ENCODE measurements at regions not wholly inside any gene's neighbourhood (a gene's known extent, or its start where the extent isn't known, plus 50 kb on each side); places are given as distances from the start of the nearest gene placed in this dataset.
A peak's percentile ranks its signal among the peaks of the same experiment; 100 is the strongest.

DNA sequence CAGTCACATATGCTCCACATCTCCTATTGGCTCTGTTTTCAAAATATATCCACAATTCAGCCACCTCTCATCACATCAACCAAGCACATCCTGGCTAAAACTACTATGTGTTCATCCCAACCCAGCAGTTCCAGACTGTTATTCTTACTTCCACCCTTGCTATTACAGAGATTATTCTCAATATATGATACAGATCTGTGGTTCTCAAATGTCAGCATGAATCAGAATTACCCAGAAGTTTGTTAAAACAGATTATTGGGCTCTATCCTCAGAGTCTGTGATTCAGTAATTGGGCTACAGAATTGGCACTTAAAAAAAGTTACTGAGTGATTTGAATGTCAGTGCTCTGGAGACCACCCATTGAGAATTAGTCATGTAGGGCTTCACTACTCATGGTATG lies 78.8 kb upstream of the IZUMO3 start:
- H3K4me3 ChIP-seq (ENCODE audit: severe bottlenecking), result no peak overlapping the region
- no peaks in the 10 kb centered on the region for H3K4me1 ChIP-seq (ENCODE audit: insufficient read depth, poor library complexity, severe bottlenecking)
- no peaks in the 10 kb centered on the region for H3K9me3 ChIP-seq (ENCODE audit: severe bottlenecking)
- ATAC-seq (ENCODE audit: low read depth) (no peak), DNase-seq (ENCODE audit: low spot score) (no peak)
- H3K36me3 ChIP-seq (ENCODE audit: low read depth), result no peaks in the 10 kb centered on the region
- H3K27ac ChIP-seq (ENCODE audit: poor library complexity, severe bottlenecking), result no peak overlapping the region
- TF ChIP-seq, protein P1, sequence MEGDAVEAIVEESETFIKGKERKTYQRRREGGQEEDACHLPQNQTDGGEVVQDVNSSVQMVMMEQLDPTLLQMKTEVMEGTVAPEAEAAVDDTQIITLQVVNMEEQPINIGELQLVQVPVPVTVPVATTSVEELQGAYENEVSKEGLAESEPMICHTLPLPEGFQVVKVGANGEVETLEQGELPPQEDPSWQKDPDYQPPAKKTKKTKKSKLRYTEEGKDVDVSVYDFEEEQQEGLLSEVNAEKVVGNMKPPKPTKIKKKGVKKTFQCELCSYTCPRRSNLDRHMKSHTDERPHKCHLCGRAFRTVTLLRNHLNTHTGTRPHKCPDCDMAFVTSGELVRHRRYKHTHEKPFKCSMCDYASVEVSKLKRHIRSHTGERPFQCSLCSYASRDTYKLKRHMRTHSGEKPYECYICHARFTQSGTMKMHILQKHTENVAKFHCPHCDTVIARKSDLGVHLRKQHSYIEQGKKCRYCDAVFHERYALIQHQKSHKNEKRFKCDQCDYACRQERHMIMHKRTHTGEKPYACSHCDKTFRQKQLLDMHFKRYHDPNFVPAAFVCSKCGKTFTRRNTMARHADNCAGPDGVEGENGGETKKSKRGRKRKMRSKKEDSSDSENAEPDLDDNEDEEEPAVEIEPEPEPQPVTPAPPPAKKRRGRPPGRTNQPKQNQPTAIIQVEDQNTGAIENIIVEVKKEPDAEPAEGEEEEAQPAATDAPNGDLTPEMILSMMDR (IDR thresholded peaks at IDR 0.05; ENCODE audit: poor library complexity, severe bottlenecking), result no peak
- H3K27me3 ChIP-seq (ENCODE audit: insufficient read depth, poor library complexity, severe bottlenecking), result no peaks in the 10 kb centered on the region

DNA sequence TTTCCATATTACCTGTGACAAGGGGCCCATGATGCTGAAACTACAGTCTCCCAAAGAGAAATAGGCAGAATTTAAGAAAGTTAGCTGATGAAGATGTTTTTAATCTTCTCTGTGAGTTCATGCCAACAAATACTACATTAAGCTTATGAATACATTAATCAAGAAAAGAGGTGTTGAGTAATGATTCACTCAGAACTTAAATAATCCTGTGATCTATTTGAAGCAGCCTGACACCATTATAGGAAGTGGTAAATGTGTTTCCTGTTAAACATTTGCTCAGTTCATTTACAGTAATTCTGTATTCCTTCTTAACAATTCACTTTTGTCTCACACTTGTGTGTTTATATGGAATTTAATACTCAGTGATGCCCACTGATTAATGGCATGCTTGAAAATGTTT lies 75.0 kb upstream of the IZUMO3 start:
- no peak for DNase-seq (ENCODE audit: low spot score)
- no peaks in the 10 kb centered on the region for H3K9me3 ChIP-seq (ENCODE audit: severe bottlenecking)

DNA sequence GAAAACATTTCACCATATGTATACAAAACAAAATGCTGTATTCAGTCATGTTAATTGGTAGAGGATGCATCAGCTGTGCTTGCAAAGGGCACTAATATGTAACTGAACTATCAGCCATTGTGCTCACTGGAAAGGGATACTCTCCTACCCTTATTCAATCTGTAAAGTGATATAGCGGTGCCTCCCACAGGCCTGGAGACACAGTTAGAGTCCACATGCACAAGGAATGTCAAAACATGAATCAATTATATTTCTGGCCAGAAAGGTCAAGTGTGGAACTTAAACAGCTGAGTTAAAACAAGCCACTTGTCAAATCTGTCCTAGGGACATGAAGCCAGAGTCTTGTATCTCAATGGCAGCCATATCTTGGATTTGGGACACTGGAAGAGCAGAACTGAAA lies 71.2 kb upstream of the IZUMO3 start:
- H3K27ac ChIP-seq (ENCODE audit: poor library complexity, severe bottlenecking), result no peak overlapping the region

More for the DNA sequence above, 75.0 kb upstream of the IZUMO3 start:
- TF ChIP-seq, protein P1 (IDR thresholded peaks at IDR 0.05; ENCODE audit: poor library complexity, severe bottlenecking), result no peak
- Histone ChIP-seq H3K27me3 (ENCODE audit: insufficient read depth, poor library complexity, severe bottlenecking) (no peaks in the 10 kb centered on the region), H3K4me3 (ENCODE audit: severe bottlenecking) (no peak overlapping the region), H3K36me3 (ENCODE audit: low read depth) (no peaks in the 10 kb centered on the region), H3K4me1 (ENCODE audit: insufficient read depth, poor library complexity, severe bottlenecking) (no peaks in the 10 kb centered on the region), H3K27ac (ENCODE audit: poor library complexity, severe bottlenecking) (no peak overlapping the region)
- no peak for ATAC-seq (ENCODE audit: low read depth)

DNA sequence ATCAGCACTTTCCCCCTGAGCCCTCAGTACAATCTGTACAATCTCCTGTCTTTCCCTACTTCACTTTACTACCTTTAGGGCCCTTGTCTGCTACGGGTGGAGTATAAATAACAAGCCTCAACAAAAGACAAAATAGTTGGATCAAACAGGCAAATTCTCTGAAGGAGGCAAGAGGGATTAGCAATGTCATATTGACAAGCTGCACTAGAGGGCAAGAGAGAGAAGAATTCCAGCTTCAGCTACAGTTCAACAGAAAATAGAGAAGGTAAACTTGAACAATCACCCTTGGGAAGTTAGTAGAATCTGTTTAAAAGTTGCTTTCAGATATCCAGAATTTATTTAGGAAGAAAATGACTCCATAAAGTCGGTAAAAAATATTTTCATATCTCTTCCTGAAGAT lies 68.4 kb upstream of the IZUMO3 start:
- Histone ChIP-seq H3K4me1 (ENCODE audit: insufficient read depth, poor library complexity, severe bottlenecking) (peaks cover 10% of the 10 kb centered on the region), H3K27ac (ENCODE audit: poor library complexity, severe bottlenecking) (no peak overlapping the region), H3K4me3 (ENCODE audit: severe bottlenecking) (no peak overlapping the region), H3K36me3 (ENCODE audit: low read depth) (no peaks in the 10 kb centered on the region), H3K27me3 (ENCODE audit: insufficient read depth, poor library complexity, severe bottlenecking) (no peaks in the 10 kb centered on the region), H3K9me3 (ENCODE audit: severe bottlenecking) (no peaks in the 10 kb centered on the region)
- TF ChIP-seq, protein P1 (IDR thresholded peaks at IDR 0.05; ENCODE audit: poor library complexity, severe bottlenecking), result peak; percentile 48
- ATAC-seq (ENCODE audit: low read depth) (peak; percentile 45; the same call in 1 of the 3 replicates), DNase-seq (ENCODE audit: low spot score) (no peak)

More for the DNA sequence above, 71.2 kb upstream of the IZUMO3 start:
- Histone ChIP-seq H3K36me3 (ENCODE audit: low read depth) (no peaks in the 10 kb centered on the region), H3K4me1 (ENCODE audit: insufficient read depth, poor library complexity, severe bottlenecking) (peaks cover 10% of the 10 kb centered on the region), H3K27me3 (ENCODE audit: insufficient read depth, poor library complexity, severe bottlenecking) (no peaks in the 10 kb centered on the region), H3K4me3 (ENCODE audit: severe bottlenecking) (no peak overlapping the region), H3K9me3 (ENCODE audit: severe bottlenecking) (no peaks in the 10 kb centered on the region)
- ATAC-seq (ENCODE audit: low read depth), result peak; percentile 75
- DNase-seq (ENCODE audit: low spot score), result no peak
- TF ChIP-seq, protein P1 (IDR thresholded peaks at IDR 0.05; ENCODE audit: poor library complexity, severe bottlenecking), result peak; percentile 29

DNA sequence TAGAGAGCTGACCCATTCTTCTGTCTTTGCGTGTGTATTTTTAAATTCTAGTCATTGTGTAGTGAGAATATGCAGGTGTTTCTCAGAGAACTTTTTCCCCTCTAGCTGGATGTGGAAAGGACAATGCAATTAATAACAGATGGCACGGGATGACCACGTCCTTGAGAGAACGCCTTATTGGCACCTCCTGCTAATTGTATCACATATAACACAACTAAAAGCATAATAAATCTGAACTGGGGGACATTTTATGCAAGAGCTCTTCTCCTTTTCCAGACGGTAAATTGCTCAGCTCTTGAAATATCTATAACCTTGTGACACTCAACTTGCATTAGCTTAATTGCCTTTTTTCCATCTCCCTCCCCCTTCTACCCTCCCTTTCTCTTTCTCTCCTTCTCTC lies 62.9 kb upstream of the IZUMO3 start:
- TF ChIP-seq, protein P1 (IDR thresholded peaks at IDR 0.05; ENCODE audit: poor library complexity, severe bottlenecking), result no peak
- H3K4me1 ChIP-seq (ENCODE audit: insufficient read depth, poor library complexity, severe bottlenecking), result peaks cover 10% of the 10 kb centered on the region
- DNase-seq (ENCODE audit: low spot score) (no peak), ATAC-seq (ENCODE audit: low read depth) (no peak)
- H3K27me3 ChIP-seq (ENCODE audit: insufficient read depth, poor library complexity, severe bottlenecking), result no peaks in the 10 kb centered on the region
- no peaks in the 10 kb centered on the region for H3K9me3 ChIP-seq (ENCODE audit: severe bottlenecking)
- H3K4me3 ChIP-seq (ENCODE audit: severe bottlenecking), result no peak overlapping the region
- no peak overlapping the region for H3K27ac ChIP-seq (ENCODE audit: poor library complexity, severe bottlenecking)
- H3K36me3 ChIP-seq (ENCODE audit: low read depth), result no peaks in the 10 kb centered on the region

Measured in RWPE2 (cell line).